GM12874 (cell line): ENCODE measurements at regions not wholly inside any gene's neighbourhood (a gene's known extent, or its start where the extent isn't known, plus 50 kb on each side); places are given as distances from the start of the nearest gene placed in this dataset.

ENCODE experiments used
- TF ChIP-seq, protein P1 (sequence below): IDR thresholded peaks from 2 replicates; pipeline ENCODE4 v1.5.1; 2011; ENCODE audit warnings: low read depth, mild to moderate bottlenecking, control low read depth, low read length, moderate library complexity; ENCODE audit not compliant: insufficient read depth

DNA sequence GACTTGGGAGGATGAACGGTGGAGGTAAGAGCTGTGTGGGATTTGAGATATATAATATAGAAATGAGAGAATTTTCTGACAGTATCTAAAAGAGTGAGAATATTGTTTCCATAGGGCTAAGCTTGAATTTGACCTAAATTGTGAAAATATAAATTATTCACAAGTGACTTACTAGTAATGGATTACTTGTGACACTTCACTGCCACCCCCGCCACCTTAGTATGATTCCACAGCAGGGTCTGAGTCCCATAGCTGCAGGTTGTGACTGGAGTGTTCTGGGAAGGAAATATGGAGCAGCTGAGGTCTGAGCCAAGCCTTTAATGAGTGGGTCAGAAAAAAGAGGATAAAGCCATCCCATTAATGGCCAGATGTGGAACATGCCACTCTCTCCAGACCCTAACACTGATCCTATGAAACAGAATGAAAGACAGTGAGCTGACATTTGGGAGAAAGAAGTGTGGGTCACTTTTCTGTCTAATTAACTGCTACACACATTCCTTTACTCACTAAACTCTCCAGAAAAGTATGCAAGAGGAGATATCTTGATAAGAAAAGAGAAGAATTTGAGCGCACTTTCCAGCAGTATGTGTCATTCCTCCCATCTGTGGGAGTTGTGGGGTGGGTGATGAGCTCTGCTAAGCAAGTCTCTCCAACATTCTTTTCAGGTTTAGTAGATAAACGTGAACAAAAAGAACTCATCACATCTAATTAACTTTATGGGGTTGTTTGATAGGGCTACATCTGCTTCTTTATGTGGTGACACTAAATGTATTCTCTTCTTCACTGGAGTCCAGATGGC lies 1193.4 kb downstream of the SORCS3 start:
- TF ChIP-seq, protein P1, sequence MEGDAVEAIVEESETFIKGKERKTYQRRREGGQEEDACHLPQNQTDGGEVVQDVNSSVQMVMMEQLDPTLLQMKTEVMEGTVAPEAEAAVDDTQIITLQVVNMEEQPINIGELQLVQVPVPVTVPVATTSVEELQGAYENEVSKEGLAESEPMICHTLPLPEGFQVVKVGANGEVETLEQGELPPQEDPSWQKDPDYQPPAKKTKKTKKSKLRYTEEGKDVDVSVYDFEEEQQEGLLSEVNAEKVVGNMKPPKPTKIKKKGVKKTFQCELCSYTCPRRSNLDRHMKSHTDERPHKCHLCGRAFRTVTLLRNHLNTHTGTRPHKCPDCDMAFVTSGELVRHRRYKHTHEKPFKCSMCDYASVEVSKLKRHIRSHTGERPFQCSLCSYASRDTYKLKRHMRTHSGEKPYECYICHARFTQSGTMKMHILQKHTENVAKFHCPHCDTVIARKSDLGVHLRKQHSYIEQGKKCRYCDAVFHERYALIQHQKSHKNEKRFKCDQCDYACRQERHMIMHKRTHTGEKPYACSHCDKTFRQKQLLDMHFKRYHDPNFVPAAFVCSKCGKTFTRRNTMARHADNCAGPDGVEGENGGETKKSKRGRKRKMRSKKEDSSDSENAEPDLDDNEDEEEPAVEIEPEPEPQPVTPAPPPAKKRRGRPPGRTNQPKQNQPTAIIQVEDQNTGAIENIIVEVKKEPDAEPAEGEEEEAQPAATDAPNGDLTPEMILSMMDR = no peak

DNA sequence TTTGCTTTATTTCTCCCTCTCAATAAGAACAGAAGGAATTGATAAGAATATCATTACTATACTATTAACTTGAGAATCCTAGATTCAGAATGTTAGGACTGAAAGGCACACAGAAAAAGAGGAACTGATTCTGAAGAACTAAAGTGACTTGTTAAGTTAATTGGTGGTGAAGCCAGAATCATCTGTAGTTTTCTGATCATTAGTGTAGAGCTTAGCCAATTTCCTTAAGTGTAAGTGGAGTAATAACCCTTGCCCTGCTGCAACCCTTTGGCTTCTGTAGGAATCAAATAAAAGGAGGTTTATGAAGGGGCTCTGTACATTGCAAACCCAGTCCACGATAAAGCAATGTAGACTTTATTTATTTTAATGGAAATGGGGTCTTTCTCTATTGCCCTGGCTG lies 1186.0 kb downstream of the SORCS3 start:
- TF ChIP-seq, protein P1 = no peak

DNA sequence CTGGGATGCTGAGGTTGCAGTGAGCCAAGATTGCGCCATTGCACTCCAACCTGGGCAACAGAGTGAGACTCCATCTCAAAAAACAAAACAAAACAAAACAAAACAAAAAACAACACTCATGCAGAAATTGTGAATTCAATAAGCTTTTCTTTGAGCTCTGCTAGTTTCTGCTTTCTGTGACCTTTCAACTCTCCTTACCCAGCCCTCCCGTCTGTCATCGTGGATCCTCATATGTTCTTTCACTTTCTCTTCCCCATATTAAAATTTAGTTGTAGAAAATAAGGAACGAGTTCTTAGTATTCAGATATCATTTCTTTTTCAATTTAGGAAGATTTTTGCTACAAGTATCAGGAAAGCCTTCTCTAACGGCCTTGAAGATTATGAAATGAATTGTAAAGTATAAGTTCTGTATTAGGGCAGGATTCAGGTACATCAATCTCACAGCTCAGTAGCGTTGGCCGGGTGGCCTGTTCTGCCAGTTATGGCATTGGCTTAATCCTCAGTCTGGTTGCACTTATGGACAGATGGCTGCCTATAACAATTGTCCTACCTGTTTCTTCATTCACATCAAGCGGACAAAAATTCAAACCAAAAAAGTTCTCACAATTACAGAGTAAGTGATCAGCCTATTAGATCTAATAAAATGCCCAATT lies 1167.0 kb downstream of the SORCS3 start:
- TF ChIP-seq, protein P1 = no peak

DNA sequence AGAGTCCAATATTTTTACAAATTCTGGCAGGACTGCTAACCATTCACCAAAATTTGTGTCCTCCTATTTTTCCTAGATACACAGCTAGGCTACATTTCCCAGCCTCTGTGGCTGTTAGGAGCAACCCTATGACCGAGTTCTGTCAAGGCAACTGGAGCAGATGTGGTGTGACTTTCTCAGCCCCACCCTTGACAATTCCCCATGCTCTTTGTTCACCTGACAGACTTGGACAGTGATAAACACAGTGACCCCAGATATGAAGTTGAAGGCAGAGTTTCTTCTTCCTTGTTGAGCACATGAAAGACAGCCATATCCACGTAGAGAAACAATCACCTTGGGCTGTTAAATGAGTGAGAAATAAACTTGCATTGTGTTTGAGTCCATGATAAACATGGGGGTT lies 1162.1 kb downstream of the SORCS3 start:
- TF ChIP-seq, protein P1 = no peak

DNA sequence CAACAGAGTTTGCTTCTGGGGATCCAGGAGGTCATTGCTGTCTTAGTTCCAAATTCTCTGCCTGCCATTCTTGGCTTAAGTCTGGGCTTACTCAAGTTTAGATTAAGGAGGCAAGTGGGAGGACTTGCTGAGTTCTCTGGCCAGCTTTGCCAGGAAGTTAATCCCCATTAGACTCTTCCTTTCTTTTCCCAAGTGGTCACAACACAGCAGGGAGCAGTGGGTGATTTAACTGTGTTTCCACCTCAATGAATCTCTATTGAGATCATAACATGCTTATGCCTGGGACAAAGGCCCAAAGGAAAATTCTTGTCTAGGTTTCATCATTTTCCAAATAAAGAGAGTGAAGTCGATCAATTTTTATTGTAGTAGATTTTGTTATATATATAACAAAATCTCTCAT lies 1159.6 kb downstream of the SORCS3 start:
- TF ChIP-seq, protein P1 = no peak

DNA sequence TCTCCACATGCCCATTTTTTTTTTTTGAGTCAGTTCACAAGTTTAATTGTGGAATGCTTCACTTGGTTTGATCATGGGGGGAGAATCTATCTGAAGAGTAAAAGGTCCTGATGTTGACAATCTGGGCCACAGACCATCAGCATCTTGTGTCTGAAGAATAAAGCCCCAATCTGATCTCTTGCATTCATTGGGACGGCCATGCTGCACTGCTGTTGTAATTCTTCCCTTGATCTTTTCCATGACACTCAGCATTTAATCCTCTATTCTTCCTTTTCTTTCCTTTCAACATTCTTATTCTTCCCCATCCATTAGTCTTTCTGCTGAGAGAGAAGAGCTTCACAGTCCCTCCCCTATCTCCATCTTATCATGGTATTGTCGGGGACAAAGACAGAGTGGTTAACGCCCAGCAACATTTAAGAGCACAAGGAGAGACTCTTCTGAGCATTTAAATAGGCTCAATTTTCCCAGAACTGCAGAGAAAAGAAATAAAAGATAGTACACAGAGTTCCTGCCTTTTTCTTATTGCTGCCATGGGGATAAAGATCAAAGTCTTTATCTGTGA lies 1157.3 kb downstream of the SORCS3 start:
- TF ChIP-seq, protein P1 = no peak

DNA sequence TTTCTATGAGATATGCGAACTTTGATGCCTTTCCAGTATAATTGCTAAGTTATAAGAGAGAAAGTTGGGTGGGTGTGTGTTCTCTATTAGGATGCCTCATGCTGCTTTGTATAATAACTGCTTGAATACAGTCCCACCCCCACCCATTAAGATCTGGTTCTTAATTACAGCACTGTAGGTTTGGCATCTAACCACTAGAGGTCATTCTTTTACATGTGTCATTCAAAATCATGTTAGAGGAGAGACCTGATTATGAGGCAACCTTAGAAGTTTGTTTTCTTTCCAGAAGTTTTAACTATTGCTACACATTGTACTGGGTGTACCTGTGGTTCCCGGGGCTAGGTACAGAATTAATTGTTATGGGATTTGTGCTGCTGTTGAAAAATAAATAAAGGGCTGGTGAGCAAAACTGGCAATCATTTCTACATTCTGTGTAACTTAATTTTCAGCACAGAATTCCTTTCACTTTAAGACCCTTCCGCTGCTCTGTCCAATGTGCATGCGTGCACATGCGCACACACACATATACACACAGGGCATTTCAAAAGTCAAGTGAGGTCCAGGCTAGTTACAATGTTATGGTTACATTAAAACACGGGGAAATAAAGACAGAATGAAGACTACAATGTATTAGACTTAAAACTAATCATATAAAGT lies 1156.3 kb downstream of the SORCS3 start:
- TF ChIP-seq, protein P1 = peak; percentile 54; the same call in 1 of the 2 replicates
